Fibroblast of skin of left biceps (primary cell): ENCODE measurements at regions not wholly inside any gene's neighbourhood (a gene's known extent, or its start where the extent isn't known, plus 50 kb on each side); places are given as distances from the start of the nearest gene placed in this dataset.
"Not testable (repeated sequence)": the region's sequence is repeated elsewhere in the genome, so short reads cannot be mapped to it uniquely, and the experiment has no call there.

Experiments used
- DNase-seq, 2 experiments: peaks; one replicate each; pipeline ENCODE4 v3.0.0-alpha.2; 2013; ENCODE audit warnings: low read depth in 2 of 2

GRCh38 chr7:53596230-53596629, 560.8 kb downstream of the POM121L12 start:
- no peak for DNase-seq

DNA sequence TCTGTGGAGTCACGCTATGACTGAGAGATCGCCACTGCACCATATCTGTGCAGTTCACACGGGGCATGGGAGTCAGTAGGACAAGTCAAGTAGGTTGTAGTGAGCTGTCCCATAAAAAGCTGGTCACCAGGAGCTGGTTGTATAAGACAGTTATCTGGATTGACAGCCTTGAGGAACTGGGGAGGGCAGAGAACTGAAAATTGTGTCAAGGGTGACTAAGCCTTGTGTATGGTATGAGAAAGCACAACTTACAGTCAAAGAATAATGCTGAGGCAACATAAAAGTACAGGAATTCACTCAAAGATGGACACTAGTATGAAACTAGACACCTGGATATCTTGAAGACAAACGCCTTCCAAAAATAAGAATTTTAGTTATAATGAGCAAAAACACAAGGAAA, 564.9 kb downstream of the POM121L12 start:
- no peak for DNase-seq

DNA sequence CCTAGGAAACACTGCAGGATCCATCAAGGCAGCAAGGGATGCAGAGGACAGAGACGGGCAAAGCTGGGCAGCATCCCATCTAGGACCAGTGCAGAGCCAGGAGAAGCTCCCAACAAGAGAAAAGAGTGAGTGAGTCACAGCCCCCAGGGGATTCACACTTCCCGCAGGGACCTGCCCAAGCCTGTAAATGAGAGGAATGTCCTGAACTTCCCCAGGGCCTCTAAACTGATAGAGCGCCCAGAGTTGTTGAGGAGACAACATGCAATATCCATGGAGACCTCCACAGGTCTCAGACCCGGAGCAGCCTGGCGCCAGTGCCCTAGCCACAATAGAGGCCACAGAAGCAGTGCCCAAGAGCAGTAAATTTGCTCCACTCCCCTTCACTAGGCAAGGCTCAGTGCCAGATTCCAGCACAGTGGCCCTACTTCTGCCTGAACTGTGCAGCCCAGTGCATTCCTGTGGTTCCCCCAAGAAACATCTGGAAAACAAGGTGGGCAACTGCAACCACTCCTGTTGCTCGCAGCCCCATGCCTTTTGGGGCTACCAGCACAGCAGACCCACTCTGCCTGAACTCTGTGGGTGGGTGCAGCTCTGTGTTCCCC, 567.5 kb downstream of the POM121L12 start:
- DNase-seq: no peak

GRCh38 chr7:53603461-53603860, 568.0 kb downstream of the POM121L12 start:
- DNase-seq: no peak

DNA sequence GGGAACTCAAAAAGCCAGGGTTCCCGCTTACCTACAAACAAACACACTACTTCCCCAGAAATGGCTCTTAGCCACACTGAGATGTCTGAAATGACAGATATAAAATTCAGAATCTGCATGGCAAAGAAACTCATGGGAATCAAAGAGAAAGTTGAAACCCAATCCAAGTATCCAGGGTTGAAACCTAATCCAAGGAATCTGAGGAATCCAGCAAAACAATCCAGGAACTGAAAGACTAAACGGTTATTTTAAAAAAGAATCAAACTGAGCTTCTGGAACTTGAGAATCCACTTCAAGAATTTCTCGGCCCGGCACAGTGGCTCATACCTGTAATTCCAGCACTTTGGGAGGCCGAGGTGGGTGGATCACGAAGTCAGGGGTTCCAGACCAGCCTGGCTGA, 568.8 kb downstream of the POM121L12 start:
- DNase-seq: no peak

GRCh38 chr7:53607961-53608360, 572.5 kb downstream of the POM121L12 start:
- no peak for DNase-seq

- DNase-seq: no peak
Observed at GRCh38 chr7:53609185-53609584, 573.8 kb downstream of the POM121L12 start.

GRCh38 chr7:53611043-53611442, 575.6 kb downstream of the POM121L12 start:
- no peak for DNase-seq

- DNase-seq: no peak
Observed at GRCh38 chr7:53624356-53624755, 588.9 kb downstream of the POM121L12 start.

DNA sequence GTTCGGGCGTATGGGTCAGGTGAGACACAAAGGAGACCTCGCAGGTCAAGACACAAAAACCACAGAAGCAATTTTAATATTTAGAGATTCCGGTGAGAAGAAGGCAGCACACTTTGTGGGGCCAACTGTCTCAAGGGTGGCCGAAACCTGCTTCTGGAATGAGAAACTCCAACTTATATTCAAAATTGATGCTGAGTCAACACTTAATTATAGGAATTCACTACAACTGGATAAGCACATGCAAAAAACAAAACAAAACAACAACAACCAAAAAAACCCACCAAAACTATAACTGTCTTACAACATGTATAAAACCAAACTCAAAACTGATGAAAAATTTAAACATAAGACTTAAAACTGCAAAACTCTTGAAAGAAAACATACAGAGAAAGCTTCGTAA, 593.3 kb downstream of the POM121L12 start:
- DNase-seq: no peak

DNA sequence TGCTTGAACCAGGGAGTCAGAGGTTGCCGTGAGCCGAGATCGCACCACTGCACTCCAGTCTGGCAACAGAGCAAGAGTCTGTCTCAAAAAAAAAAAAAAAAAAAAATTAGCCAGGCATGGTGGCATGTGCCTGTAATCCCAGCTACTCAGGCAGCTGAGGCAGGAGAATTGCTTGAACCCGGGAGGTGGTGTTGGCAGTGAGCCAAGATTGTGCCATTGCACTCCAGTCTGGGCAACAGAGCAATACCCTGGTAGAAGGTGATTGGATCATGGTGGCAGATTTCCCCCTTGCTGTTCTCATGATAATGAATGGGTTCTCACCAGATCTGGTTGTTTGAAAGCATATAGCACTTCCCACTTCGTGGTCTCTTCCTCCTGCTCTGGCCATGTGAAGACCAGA, 599.8 kb downstream of the POM121L12 start:
- not testable (repeated sequence) for DNase-seq

DNA sequence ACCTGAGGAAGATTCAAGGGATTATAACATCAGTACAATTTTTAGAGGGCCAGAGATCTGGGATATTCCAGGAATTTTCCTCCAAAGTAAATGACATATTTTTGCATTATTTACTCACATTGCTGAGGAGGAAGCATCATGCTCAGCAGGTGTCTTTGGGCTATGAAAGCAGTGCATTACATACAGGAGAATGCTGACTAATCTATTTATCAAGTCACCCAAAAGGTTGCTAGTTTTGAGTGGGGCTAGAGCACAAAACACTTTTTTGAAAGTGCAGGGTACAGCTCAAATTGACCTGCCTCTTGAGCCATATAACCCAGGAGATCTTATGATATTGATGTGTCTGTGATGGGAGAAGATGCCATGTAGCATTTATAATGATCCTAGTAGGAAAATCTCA, 603.1 kb downstream of the POM121L12 start:
- DNase-seq: no peak

DNA sequence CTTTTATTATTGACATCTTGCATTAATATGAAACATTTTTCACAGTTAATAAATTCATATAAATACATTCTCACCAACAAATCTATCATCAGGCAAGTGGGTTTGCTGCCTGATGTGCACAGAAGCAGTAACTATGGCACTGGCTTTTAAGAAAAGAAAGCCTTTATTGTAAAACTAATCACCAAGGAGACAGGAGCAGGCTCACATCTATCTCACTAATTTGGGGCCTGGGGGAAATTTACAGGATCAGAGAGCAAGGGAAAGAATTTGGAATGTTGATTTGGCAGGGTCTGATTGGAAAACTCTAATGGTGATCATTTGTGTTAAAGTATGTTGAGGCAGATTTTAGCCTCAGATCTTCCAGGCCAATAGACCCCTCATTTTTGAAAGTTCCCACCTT, 605.7 kb downstream of the POM121L12 start:
- no peak for DNase-seq

- no peak for DNase-seq
Observed at GRCh38 chr7:53642361-53642760, 606.9 kb downstream of the POM121L12 start.

GRCh38 chr7:53642866-53643265, 607.4 kb downstream of the POM121L12 start:
- no peak for DNase-seq

DNA sequence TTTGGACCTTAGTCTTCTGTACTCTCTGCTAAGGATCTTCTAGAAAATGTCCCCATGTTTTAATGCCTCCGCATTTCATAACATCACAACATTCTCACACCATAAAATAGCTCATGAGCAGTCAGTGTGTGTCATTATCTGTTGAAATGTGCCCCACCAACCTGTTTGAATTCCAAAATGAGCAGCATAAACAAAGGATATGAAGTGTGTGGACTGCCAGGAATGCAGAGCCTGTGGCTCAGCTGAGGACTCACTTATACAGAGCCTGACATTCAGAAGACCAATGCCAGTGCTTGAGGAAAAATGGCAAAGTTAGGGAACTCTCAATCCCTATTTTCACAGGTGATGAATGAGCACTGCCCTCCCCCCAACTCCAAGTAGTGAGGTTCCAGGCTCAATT, 621.4 kb downstream of the POM121L12 start:
- DNase-seq: no peak

GRCh38 chr7:53657586-53657985, 622.2 kb downstream of the POM121L12 start:
- DNase-seq: no peak

DNA sequence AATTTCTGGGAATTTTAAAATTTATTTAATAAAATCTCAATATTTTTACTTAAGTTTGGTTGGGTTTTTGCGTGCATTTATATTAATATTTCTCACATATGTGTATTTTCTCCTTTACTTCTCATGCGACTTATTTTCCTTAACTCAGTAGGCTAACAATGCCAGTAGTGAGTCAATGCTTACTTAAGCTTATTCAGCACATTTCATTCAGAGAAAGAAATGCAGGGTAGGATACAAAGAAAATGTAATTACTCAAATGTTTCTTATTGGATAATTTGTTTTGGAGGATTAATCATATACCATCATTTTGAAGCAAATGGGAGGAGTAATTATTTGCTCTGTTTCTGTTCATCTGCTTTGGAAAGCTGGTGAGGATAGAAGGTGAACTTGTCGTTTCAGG, 623.5 kb downstream of the POM121L12 start:
- DNase-seq: no peak

DNA sequence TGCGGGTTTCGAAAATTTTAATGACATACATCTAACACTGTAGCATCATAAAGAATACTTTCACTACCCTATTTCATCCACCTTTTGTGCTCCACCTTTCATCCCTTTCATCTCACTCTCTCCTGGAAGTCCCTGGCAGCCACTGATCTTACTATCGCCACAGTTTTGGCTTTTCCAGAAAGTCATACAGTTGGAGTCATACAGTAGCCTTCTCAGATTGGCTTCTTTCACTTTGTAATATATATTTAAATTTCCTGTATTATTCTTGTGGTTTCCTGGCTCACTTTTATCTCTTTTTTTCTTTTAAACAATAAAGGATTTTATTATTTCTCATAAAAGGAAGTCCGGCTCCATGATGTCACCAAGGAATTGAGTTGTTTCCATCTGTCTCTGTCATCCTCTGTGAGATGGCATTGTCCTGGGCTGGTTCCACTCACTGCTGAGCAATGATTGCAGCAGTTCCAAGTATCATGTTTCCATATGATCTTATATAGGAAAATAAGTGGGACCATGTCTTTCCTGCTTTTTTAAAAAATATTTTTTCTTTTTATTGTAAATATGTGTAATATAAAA, 626.3 kb downstream of the POM121L12 start:
- no peak for DNase-seq

GRCh38 chr7:53672681-53673080, 637.2 kb downstream of the POM121L12 start:
- no peak for DNase-seq

GRCh38 chr7:53675835-53676234, 640.4 kb downstream of the POM121L12 start:
- no peak for DNase-seq

DNA sequence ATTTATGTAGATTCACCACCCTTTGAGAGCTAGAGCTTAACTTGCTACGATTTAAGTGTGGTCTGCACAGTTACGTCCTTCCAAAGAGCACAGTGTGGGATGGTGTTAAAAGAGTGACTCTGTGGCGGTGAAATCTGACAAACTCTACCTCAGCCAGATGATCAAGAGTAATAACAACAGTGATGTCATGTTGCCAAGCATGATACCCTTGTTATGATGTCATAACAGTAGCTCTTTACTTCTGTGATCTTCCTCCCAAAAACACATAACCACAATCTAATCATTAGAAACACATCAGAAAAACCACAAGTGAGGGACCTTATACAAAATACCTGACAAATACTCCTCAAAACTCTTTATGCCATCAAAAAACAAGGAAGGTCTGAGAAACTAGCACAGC, 649.3 kb downstream of the POM121L12 start:
- no peak for DNase-seq

DNA sequence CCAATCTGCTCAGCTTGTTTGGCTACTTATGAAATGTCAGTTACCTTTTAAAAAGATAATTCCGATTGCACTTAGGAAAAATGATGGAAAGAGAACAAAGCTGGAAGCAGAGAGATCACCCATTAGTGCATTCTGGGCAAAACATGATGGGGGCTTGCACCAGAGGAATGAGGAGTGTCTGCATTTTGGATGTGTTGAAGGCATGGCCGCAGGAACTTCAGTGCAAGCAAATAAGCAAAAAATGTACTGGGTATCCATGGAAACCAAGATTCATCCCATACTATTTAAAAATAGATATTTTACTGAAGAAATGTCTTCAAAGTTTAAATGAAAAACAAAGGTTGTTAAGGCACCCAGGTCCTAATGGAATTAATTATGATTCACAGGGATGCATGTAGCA, 655.0 kb downstream of the POM121L12 start:
- no peak for DNase-seq

DNA sequence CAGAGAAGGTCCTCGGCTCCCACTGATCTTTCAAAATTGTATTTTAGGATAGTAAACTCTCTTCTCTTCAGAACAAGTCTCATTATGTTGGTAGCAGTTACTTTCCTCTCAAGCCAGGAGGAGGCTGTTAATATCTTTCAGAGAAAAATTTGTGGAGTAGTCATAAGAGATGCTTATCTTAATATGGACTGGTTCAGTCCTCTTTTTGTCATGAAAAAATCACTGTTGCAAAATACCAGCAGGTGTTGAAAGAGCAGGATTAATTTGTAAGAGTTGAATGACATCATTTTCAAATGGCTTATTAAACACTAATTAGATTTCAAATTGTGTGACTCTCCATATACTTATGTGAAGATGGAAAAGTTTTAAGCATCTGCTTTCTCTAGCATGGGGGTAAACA, 662.5 kb downstream of the POM121L12 start:
- no peak for DNase-seq
